HuH-7.5 (cell line): ENCODE measurements at regions not wholly inside any gene's neighbourhood (a gene's known extent, or its start where the extent isn't known, plus 50 kb on each side); places are given as distances from the start of the nearest gene placed in this dataset.
"Not testable (repeated sequence)": the region's sequence is repeated elsewhere in the genome, so short reads cannot be mapped to it uniquely, and the experiment has no call there.

Experiments used
- DNase-seq: peaks from one replicate; pipeline ENCODE4 v3.0.0; 2011; ENCODE audit warnings: low spot score

DNA sequence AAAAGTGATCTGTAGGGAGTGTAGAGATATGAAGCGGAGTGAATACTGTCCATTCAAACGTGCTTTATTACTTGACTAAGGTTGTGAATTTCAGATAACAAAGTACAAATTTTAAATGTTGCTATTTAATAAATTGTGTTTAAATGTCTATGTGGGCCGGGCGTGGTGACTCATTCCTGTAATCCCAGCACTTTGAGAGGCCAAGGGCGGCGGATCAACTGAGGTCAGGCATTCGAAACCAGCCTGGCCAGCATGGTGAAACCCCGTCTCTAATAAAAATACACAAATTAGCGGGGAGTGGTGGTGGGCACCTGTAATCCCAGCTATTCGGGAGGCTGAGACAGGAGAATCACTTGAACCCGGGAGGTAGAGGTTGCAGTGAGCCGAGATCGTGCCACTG is 1544.1 kb downstream of the SLITRK5 start:
- not testable (repeated sequence) for DNase-seq

DNA sequence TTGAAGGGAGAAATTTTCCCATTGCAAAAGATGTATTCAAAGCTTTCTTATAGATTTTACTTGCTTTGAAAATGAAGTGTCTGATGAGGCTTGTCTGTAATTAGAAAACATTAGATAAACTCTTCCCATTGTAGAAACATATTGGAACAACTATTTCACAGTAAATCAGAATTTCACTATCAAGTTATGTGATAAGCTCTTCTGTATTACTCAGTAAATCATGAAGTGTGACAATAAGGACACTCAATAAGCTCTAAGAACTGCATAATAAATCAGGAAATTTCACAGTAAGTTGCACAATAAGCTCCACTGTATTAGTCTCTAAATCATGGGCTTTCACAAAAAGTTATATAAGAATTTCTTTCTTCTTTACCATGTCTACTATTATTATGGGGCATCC is 1546.6 kb downstream of the SLITRK5 start:
- no peak for DNase-seq

DNA sequence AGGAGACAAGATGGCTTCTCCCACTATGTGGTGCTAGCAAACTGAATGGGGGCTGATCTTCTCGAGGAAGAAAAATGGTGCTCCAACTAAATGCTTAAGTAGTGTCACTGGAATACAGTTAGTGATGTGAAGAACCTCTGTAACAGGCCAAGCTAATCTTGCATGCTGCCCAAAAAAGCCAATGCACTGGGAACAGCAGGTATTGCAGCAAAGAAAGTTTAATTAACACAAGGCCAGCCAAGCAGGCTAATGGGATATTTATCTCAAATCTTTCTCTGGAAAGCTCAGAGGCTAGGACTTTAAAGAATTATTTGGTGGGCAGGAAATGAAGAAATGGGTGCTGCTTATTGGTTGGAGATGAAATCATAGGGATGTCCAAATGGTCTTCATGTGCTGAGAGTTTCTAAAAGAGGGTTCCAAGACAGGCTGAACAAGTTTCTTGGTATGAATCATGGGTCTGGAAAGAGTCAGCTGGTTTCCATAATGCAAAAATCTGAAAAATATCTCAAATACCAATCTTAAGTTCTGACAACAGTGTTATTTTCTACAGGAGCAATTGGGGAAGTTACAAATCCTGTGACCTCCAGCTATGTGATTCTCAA is 1550.5 kb downstream of the SLITRK5 start:
- DNase-seq = no peak

DNA sequence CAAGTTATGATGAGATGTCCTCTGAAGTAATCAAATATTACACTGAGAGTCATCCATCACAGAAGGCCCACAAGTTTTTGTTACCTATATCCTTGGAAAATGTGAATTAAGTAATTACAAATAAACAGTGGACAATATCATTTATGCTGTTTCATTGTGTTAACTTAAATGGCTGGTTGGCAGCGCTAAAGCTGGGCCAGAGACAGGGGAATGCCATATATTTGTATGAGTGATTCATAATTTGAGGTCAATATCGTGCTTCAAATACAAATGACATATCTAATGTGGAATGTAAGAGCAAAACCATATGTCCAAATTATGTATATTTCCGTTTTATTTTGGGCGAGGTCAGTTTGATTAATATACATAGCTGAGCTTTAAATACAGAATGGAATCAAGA is 1556.2 kb downstream of the SLITRK5 start:
- DNase-seq = no peak

DNA sequence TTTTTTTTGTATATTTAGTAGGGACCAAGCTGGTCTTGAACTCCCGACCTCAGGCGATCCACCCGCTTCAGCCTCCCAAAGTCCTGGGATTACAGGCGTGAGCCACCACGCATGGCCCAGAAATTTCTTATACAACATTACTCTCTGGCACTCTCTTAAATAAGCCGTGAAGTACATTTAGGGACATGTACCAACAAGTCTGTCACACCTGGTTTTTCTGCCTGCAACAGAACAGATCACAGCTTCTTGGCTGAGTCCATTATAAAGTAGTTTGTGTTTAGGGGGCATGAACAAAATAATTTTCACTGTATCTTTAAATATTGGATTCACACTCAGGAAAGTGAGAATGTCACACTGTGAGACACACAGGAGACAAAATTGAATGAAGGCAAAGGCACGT is 1567.3 kb downstream of the SLITRK5 start:
- DNase-seq = no peak

DNA sequence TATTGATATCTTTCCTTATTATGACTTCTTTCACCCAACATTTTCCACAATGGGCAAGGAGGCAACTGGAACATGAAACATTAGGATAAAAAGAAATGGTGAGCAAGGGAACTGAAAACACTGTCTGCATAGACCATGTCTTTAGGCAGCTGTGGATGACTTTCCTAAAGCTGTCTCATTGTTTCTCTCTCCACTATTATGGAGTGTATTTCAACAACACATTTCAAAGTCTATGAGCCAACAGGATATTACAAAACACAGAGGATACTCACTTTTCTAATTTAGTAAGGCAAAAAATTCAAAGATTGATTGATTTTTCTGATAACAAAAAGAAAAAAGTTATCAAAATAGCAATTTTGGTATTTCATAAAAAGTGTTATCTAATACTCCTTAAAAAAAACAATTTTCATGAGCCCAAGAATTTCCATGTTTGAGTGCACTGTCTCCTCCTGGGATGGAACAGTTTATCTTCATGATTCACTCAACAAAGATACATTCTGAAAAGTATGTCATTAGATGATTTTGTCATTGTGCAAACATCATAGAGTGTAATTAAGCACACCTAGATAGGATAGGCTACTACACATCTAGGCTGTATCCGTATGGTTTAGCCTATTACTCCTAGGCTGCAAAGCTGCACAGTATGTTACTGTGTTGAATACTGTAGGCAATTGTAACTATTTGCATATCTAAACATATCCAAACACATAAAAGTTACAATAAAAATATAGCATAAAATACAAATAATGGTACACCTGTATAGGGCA is 1568.4 kb downstream of the SLITRK5 start:
- no peak for DNase-seq

DNA sequence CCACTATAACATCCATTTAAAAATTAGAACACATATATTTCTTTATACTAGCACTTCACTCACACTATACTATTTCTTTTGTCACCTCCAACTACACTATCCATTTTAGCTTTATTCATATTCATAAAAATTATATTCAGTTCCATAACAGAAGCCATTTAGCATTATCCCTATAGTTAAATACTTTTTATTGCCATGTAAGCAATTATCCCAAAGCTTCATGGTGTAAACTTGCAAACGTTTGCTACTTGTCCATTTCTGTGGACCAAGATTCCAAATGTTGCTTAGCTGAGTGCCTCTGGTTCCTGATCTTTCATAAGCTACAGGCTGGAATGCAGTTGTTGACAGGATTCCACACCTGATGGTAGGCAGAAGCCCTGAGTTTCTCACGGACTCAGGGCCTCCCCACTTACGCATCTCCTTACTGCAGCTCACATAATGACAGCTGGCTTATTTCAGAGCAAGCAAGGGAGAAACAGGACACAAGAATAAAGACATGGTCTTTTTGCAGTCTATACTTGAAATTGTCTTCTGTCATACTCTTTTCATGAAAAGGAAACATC is 1584.8 kb downstream of the SLITRK5 start:
- DNase-seq = no peak

DNA sequence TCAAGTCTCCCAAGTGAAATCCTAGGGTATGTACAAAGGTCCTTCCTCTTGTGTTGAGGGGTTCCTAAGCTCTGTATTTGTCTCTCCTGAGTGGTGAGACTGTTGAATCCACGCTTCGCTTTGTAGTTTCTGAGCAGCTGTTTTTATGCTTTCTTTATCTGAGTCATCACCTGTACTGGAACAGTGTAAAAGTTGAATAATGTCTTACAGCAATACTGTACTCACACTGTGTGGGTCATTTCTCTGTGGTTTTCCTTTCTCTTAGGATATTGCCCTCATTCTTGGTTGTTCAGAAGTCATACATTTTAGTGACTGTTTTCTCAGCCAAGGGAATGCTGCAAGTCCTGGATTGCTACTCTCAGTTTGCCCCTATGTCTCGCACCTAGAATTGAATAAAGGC is 1596.6 kb downstream of the SLITRK5 start:
- DNase-seq = no peak

DNA sequence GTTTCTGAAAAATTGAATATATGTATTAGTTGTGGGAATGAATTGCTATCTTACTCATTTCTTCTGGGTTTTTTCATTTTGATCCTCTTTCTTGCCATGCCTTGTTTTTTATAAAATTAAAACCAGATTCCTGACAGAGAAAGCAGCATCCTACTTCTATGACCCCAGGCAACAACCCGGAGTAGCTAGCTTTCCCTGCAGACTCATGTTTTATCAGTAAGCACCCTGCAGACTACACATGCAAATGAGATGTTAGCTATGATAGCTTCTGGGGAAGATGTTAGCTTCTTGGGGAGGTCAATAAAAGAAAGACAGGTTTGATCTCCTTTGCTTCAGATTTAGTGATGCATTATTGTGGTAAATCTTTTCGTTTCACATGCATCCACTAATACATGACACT is 1598.6 kb downstream of the SLITRK5 start:
- no peak for DNase-seq

DNA sequence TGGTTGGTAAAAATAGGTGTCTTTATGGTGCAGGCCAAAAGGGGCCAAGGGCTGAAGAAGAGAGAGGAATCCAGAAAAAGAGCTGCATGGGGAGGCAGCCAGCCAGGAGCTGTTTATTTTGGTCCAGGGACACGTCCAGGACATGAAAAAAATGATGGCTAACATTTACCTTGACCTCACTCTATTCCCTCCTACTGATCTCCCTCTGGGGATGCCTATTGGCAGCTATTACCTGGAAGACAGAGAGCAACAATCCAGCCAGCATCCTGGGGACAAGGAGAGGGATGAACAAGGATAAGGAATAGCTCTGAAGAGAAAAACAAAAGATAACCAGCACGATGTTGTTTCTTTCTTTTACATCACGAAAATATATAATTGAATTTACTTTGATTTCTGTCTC is 1599.6 kb downstream of the SLITRK5 start:
- DNase-seq = no peak

DNA sequence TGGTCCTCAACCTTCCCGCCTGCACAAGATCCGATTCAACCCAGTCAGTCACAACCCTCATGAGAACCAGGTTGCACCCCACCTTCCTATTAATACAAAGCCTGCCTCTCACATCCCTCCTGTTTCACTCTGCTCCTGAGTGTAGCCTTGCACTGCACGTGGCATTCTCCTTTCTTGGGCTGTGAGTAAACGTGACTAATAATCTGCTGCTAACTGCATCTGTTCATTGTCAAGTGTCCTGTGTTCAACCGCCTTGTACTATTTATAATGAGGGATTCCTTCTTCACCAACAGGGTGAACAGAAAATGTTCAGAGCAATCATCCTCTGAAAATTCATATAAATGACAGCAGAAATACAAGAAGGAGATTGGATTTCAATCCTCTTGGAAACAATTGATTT is 1608.2 kb downstream of the SLITRK5 start:
- DNase-seq = no peak

DNA sequence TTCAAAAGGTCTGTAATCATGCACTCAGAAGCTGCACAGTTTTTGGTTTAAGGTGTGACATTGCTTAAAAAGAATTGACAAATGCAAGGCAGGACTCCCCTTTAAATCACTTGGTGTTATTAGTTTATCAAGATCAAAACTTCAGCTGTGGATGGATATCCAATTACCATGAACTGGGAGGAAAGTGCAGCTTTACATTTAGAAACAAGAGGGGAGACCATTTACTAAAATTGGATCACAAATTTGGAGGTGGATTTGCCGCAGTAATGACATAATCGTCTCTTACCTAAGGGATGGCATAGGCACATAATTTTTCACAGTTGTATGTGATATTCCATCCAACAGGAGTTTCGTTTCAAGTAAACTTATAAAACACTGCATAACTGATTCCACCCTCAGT is 1610.2 kb downstream of the SLITRK5 start:
- no peak for DNase-seq

DNA sequence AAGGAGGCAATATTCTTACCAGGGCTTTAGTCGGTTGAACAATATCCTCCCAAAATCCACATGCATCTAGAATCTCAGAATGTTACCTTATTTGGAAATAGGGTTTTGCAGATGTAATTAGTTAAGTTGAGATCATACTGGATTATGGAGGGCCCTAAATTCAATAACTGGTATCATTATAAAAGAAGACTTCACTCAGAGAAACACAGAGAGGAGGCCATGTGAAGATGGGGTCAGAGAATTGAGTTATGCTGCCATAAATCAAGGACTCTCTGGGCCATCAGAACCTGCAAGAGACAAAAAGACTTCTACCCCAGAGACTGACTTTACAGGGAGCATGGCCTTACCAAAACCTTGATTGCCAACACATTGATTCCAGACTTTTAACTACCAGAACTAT is 1611.1 kb downstream of the SLITRK5 start:
- no peak for DNase-seq

DNA sequence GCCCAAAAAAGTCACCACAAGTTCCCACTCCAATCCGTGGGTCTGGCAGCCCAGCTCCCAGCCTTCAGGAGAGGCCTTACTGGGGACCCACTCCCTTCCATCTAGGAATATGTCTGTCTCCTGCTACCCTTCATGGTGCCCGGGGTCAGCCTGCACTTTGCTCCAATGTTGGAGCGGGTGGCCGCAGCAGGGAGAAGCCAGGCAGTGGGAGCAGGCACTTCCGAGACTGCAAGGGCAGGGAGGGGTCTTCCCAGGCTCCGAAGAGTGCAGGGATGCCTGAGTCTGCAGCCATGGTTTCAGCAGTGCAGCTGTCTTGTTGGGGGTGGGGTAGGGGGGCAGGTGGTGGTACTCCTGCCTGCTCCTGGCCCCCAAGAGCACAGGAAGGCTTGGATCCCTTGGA is 1616.2 kb downstream of the SLITRK5 start:
- DNase-seq = no peak

DNA sequence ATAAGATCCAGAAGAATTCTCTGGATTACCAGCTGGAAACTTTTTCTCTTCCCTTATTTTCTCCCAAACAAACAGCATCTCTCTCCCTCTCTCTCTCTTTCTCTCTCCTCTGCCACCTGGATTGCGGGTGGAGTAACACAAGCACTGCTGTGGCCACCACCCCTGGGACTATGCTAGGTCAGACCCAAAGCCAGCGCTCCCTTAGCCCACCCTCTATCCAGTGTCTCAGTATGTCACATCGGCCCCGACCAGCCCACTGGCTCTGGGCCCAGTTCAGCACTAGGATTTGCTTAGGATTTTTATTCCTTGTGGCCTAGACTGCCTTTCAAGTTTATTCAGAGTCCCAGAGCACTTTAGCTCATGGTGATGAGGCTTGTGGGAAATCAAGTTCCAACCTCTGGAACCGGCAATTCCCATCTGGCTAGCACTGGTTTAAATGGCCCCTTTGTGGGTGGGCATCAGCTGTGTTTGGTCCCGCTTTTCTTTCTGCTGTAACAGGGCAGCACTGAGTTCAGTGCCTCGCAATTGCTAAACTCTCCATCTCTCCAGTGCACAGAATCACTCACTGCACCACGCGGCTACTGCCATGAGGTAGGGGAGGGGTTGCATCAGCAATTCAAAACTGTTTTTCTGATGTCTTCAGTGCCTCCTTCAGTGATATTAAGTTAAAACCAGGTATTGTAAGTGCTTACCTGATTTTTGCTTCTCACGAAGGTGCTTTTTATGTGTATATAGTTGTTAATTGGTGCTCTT is 1623.1 kb downstream of the SLITRK5 start:
- DNase-seq = no peak

DNA sequence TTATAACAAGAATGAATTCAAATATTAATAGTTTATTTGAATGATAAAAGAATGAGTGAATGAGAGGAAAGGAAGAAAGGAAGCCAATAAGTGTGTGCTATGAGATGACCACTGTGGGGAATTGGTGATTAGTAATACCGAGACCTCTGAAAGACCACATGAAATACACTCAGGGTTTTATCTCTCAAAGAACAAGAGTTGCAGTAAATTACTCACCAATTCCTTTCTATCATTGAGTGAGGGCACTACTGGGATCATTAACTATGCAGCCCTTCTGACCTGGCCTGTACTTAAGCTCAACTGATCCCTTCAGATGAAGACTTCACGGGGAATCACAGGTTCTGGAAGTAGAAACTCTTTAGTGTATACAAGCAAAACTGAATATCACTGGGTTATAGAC is 1636.1 kb downstream of the SLITRK5 start:
- DNase-seq = no peak

DNA sequence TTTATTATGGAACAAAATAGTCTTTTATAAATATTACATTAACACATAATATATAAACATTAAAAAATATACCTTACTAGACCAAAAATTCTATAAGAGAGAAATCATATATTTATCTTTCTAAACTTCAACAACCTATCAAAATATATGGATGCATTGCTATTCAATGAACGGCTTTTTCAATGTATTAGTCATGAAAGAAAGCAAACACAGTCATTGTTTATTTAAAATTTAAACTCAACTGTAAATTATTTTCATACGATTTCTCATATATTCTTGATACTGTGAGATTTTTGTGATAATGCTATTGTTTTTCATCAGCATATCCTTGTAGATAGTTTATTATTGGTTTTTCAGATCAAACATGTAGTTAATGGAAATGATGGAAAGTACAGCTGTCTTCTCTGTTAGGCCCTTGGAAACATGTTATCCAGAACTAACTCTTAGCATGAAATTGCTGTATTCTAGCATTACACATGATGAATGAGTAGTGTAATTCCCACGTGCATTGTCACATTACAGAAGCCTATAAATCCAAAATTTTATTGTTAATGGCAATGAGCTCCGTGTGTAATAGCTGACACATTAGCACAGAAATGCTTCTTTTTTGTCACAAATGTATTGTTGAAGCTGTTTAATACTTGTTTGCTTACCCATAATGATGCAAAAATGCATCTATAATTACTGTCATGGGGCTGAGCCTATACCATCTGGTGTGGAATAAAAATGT is 1639.9 kb downstream of the SLITRK5 start:
- DNase-seq = no peak

DNA sequence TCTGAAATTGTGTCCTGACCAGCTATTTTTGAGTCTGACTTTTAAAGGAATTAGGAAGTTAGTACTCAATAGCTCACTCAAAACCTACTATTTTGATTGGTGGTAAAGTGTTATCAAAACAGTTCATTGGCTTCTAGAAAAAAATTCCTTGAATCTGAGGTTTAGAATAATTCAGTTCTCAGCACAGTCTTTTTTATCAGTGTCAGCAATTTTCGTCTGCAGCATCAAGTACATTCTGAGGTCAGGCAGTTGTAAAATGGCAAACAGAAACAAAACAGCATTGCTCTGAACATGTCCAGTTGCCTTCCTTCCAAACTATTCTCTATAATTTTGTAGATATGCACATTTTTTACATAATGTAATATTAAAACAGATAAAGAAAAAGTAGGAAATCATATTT is 1644.1 kb downstream of the SLITRK5 start:
- DNase-seq = no peak

DNA sequence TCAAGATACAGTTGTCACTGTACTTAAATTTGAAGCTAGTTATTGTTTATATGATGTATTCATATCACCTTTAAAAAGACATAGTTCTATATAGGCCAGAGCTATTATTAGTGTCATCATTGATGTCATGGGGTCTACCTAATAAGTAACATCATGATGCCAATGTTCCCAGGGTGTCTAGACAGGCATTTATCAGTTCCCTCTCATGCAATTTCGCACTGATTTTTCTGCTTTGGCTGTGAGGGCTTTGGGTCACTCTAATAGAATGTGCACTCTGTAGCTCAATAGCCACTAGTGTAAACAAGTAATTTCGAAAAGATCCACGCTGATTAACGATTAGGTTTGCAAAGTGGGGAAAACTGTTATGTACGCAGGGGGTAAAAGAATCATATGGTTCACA is 1651.3 kb downstream of the SLITRK5 start:
- no peak for DNase-seq

DNA sequence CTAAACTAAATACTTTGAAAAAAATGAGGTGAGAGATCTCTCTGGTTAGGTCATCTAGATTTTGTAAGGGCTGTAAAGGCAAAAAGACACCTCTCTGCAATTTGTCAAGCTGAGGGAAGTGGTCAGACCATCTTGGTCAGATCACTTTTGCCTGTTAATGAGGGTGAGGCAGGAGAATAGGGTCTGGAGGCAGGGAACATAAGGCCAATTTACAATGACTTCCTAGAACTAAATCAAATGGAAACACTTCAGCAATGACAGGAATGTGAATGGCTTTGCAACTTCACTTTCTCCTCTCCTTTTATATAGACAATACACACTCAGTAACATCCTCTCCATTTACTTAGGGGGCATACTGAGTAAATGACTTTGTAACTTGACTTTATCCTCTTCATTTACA is 1653.4 kb downstream of the SLITRK5 start:
- no peak for DNase-seq

DNA sequence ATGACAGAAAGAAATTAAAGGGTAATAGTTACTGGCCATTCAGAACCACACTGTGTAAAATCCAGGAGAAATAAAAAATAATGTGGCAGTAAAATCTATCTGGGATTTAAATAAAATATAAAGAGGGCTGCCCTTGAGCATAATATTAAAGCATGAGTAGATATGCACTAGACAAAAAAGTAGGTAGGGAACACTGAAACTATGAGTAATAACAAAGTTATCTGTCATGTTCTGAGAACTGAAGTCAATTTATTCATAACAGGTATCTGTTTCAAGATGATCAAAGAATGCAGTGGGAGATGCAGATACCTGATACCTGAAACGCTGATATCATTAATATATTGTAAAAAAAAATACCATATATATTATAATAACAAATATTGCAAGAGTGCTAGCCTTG is 1672.0 kb downstream of the SLITRK5 start:
- DNase-seq = no peak

DNA sequence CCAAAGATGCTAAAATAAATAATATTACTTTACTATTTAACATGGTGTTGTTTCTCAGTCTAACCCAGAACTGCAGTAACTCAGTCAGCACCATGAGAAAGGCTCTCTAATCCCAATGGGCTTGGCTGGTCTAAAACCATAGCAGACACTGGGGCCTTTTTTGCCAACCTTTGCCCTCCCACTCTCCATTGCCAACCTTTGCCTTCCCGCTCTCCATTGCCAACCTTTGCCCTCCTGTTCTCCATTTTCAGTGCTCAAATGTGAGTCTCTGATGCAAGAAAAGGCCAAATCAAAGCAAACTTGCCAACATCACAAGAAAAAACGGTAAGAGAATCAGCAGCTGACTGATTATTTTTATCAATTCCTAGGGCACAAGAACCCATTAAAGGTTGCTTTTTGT is 1681.2 kb downstream of the SLITRK5 start:
- DNase-seq = no peak
